ENCODE measurements at regions not wholly inside any gene's neighbourhood (a gene's known extent, or its start where the extent isn't known, plus 50 kb on each side); places are given as distances from the start of the nearest gene placed in this dataset.
A peak's percentile ranks its signal among the peaks of the same experiment; 100 is the strongest.

GRCh38 chr9:93826905-93827544 lies 128.1 kb downstream of the BARX1 start:
- H3K4me3 Mint-ChIP-seq = peak overlapping the region; percentile 44
- H3K36me3 ChIP-seq (replicated peaks in 1 of 2; ENCODE audit: control extremely low read depth in 1 of 2, control insufficient read depth in 1 of 2, extremely low read depth in 1 of 2, insufficient read depth in 2 of 2, low read length in 1 of 2) = no peaks in the 10 kb centered on the region
- H3K4me1 Mint-ChIP-seq = peaks cover 12% of the 10 kb centered on the region
- POLR2A ChIA-PET = no interaction called here
- no peak overlapping the region for H3K27ac ChIP-seq (ENCODE audit: low read length in 2 of 2)
- intact Hi-C loops (cut with micrococcal nuclease) = loop anchor here (2.0 kb wide), 1 partner anchor 136 kb away; no protein-coding TSS in a partner anchor
- peaks cover 0 to 12% of the 10 kb centered on the region in 2 donors for H3K4me1 ChIP-seq (ENCODE audit: control insufficient read depth in 2 of 2, insufficient read depth in 2 of 2, low read length in 2 of 2)
- no peak for ATAC-seq (ENCODE audit: low read depth)
- no peak for DNase-seq
- no peaks in the 10 kb centered on the region for H3K79me2 ChIP-seq (ENCODE audit: control insufficient read depth, insufficient read depth, low read length)
- WGBS (ENCODE audit: insufficient coverage) = 45% methylated on average over 16 of the region's 20 CpGs
- H4K20me1 ChIP-seq (ENCODE audit: control insufficient read depth, insufficient read depth, low read length, poor library complexity, severe bottlenecking) = no peaks in the 10 kb centered on the region
- H3K27me3 Mint-ChIP-seq = peaks cover 45% of the 10 kb centered on the region
- CTCF ChIA-PET = interaction anchor here (1.0 kb wide), 1 partner anchor 135 kb away, joined by 4 read pairs; no protein-coding TSS in a partner anchor
- TF ChIP-seq, protein P1, sequence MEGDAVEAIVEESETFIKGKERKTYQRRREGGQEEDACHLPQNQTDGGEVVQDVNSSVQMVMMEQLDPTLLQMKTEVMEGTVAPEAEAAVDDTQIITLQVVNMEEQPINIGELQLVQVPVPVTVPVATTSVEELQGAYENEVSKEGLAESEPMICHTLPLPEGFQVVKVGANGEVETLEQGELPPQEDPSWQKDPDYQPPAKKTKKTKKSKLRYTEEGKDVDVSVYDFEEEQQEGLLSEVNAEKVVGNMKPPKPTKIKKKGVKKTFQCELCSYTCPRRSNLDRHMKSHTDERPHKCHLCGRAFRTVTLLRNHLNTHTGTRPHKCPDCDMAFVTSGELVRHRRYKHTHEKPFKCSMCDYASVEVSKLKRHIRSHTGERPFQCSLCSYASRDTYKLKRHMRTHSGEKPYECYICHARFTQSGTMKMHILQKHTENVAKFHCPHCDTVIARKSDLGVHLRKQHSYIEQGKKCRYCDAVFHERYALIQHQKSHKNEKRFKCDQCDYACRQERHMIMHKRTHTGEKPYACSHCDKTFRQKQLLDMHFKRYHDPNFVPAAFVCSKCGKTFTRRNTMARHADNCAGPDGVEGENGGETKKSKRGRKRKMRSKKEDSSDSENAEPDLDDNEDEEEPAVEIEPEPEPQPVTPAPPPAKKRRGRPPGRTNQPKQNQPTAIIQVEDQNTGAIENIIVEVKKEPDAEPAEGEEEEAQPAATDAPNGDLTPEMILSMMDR (IDR thresholded peaks at IDR 0.05) = no peak
- TF ChIP-seq EZH2 (IDR thresholded peaks at IDR 0.05; ENCODE audit: borderline replicate concordance, insufficient read depth, low read depth, low read length, poor library complexity, severe bottlenecking) = no peak
- peaks cover 0 to 31% (median 6%) of the 10 kb centered on the region in 4 experiments for H3K27me3 ChIP-seq (replicated peaks in 1 of 4; ENCODE audit: control extremely low read depth in 1 of 4, control insufficient read depth in 3 of 4, insufficient read depth in 4 of 4, low read length in 3 of 4)
- peaks cover 0 to 24% (median 0%) of the 10 kb centered on the region in 3 donors for H3K9me3 ChIP-seq (ENCODE audit: control extremely low read depth in 1 of 3, control insufficient read depth in 2 of 3, insufficient read depth in 1 of 3, low read length in 2 of 3)
- H3K27ac Mint-ChIP-seq = no peak overlapping the region
- no peak overlapping the region for H3K4me3 ChIP-seq (ENCODE audit: control extremely low read depth in 1 of 5, extremely low read depth in 1 of 5, insufficient read depth in 1 of 5, low read depth in 2 of 5, low read length in 4 of 5)
- peak overlapping the region; percentile 49 for H3K4me2 ChIP-seq (replicated peaks; ENCODE audit: low read depth, low read length, poor library complexity, severe bottlenecking)
- no peak overlapping the region for H3K9ac ChIP-seq (ENCODE audit: low read length)
- H3K9me3 Mint-ChIP-seq (ENCODE audit: insufficient read depth) = no peaks in the 10 kb centered on the region
- H2AFZ ChIP-seq (ENCODE audit: insufficient read depth, low read depth, low read length, poor library complexity, severe bottlenecking) = no peak overlapping the region

DNA sequence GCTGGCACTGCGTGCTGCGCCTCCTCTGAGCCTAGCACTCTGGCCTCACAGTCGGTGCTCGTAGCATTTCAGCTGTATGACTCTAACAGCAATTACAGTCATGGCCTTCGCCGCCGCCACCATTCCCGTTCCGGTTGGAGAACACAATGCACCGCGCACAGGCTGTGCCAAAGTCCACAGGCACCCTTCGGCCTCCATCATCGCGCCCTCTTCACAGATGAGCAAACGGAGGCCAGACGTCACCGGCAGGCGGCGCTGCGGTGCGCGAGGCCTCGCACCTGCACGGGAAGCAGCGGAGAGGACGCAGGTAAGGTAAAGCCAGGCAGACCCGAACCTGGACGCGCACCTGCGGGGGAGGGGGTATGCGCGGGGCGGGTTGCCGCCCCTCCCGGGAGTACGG lies 128.9 kb downstream of the BARX1 start:
- DNase-seq (peak; percentile 28), ATAC-seq (ENCODE audit: low read depth) (no peak)
- Histone ChIP-seq H3K4me2 (replicated peaks; ENCODE audit: low read depth, low read length, poor library complexity, severe bottlenecking) (peak overlapping the region; percentile 49), H3K36me3 (replicated peaks in 1 of 2; ENCODE audit: control extremely low read depth in 1 of 2, control insufficient read depth in 1 of 2, extremely low read depth in 1 of 2, insufficient read depth in 2 of 2, low read length in 1 of 2) (no peaks in the 10 kb centered on the region), H3K9ac (ENCODE audit: low read length) (no peak overlapping the region), H3K4me1 (ENCODE audit: control insufficient read depth in 2 of 2, insufficient read depth in 2 of 2, low read length in 2 of 2) (peaks cover 0 to 12% of the 10 kb centered on the region in 2 donors), H3K79me2 (ENCODE audit: control insufficient read depth, insufficient read depth, low read length) (no peaks in the 10 kb centered on the region), H3K27ac (ENCODE audit: low read length in 2 of 2) (no peak overlapping the region), H3K27me3 (replicated peaks in 1 of 4; ENCODE audit: control extremely low read depth in 1 of 4, control insufficient read depth in 3 of 4, insufficient read depth in 4 of 4, low read length in 3 of 4) (peaks cover 0 to 31% (median 6%) of the 10 kb centered on the region in 4 experiments), H2AFZ (ENCODE audit: insufficient read depth, low read depth, low read length, poor library complexity, severe bottlenecking) (peak overlapping the region; percentile 46), H3K4me3 (ENCODE audit: control extremely low read depth in 1 of 5, extremely low read depth in 1 of 5, insufficient read depth in 1 of 5, low read depth in 2 of 5, low read length in 4 of 5) (no peak overlapping the region), H4K20me1 (ENCODE audit: control insufficient read depth, insufficient read depth, low read length, poor library complexity, severe bottlenecking) (no peaks in the 10 kb centered on the region), H3K9me3 (ENCODE audit: control extremely low read depth in 1 of 3, control insufficient read depth in 2 of 3, insufficient read depth in 1 of 3, low read length in 2 of 3) (peaks cover 0 to 26% (median 0%) of the 10 kb centered on the region in 3 donors)
- 32% methylated on average over 36 of the region's 36 CpGs for WGBS (ENCODE audit: insufficient coverage)
- intact Hi-C loops (cut with micrococcal nuclease) = loop anchor here (2.0 kb wide), 1 partner anchor 137 kb away; no protein-coding TSS in a partner anchor
- POLR2A ChIA-PET = no interaction called here
- Mint-ChIP-seq H3K27me3 (peaks cover 48% of the 10 kb centered on the region), H3K4me1 (peaks cover 12% of the 10 kb centered on the region), H3K4me3 (peak overlapping the region; percentile 66), H3K9me3 (ENCODE audit: insufficient read depth) (peaks cover 3% of the 10 kb centered on the region), H3K27ac (no peak overlapping the region)
- TF ChIP-seq, protein P1 (IDR thresholded peaks at IDR 0.05) = peak; percentile 41
- no peak for TF ChIP-seq EZH2 (IDR thresholded peaks at IDR 0.05; ENCODE audit: borderline replicate concordance, insufficient read depth, low read depth, low read length, poor library complexity, severe bottlenecking)
- CTCF ChIA-PET = no interaction called here

All from B cell (primary cell).